RWPE1 (cell line): ENCODE measurements at regions not wholly inside any gene's neighbourhood (a gene's known extent, or its start where the extent isn't known, plus 50 kb on each side); places are given as distances from the start of the nearest gene placed in this dataset.

Experiments used
- CTCF ChIA-PET: fragments of 350-600 bp; sonication (Branson Sonifier 250); formaldehyde crosslinking; extraction: SDS; loops from one replicate; lab custom pipeline; 2021; lab: Yijun Ruan, JAX
- POLR2A ChIA-PET: fragments of 400-600 bp; formaldehyde crosslinking; extraction: SDS; loops from one replicate; lab custom pipeline; 2020; ENCODE audit warnings: antibody characterized with exemption; ENCODE audit not compliant: low non-redundant PET; lab: Yijun Ruan, JAX
- DNase-seq: peaks from one replicate; pipeline ENCODE4 v3.0.0; 2012; ENCODE audit warnings: low spot score
- H3K27ac ChIP-seq: fragments of 450-650 bp; 2 replicates; pipeline ENCODE4 v1.5.1; 2017
- TF ChIP-seq, protein P1 (sequence below): fragments of 450-650 bp; conservative IDR thresholded peaks from 2 replicates; pipeline ENCODE4 v1.5.1; 2017; ENCODE audit warnings: low read depth, mild to moderate bottlenecking

- DNase-seq = no peak
- TF ChIP-seq, protein P1, sequence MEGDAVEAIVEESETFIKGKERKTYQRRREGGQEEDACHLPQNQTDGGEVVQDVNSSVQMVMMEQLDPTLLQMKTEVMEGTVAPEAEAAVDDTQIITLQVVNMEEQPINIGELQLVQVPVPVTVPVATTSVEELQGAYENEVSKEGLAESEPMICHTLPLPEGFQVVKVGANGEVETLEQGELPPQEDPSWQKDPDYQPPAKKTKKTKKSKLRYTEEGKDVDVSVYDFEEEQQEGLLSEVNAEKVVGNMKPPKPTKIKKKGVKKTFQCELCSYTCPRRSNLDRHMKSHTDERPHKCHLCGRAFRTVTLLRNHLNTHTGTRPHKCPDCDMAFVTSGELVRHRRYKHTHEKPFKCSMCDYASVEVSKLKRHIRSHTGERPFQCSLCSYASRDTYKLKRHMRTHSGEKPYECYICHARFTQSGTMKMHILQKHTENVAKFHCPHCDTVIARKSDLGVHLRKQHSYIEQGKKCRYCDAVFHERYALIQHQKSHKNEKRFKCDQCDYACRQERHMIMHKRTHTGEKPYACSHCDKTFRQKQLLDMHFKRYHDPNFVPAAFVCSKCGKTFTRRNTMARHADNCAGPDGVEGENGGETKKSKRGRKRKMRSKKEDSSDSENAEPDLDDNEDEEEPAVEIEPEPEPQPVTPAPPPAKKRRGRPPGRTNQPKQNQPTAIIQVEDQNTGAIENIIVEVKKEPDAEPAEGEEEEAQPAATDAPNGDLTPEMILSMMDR = no peak
- ChIA-PET POLR2A (no interaction called here), CTCF (interaction anchor here (0.5 kb wide), 1 partner anchor 10 kb away, joined by 3 read pairs; no protein-coding TSS in a partner anchor)
- H3K27ac ChIP-seq = no peak overlapping the region
Observed at GRCh38 chr18:79617511-79618500, 61.8 kb upstream of the CTDP1 start.

DNA sequence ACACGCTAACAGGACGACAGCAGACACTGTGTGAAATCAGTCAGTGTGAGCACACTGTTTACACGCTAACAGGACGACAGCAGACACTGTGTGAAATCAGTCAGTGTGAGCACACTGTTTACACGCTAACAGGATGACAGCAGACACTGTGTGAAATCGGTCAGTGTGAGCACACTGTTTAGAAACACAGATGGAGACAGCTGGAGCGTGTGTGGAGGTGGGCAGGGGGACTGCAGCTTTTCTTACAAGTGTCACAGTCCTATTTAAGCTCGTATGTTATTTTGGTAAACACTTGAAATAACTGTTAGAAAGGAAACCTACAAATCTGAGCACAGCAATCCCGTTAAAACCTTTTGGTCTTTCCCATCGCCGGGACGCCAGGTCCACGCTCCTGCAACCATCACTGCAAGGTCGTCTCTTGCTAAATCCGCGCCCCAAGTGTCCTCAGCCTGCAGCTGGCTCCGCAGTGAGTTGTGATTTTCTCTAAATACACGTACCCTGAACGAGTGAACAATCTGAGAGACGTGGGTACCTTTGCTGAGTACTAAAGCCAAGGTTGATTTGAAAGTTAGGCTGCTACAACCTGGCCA lies 58.9 kb upstream of the CTDP1 start:
- TF ChIP-seq, protein P1 = no peak
- ChIA-PET CTCF (no interaction called here), POLR2A (no interaction called here)
- H3K27ac ChIP-seq = no peak overlapping the region
- no peak for DNase-seq

DNA sequence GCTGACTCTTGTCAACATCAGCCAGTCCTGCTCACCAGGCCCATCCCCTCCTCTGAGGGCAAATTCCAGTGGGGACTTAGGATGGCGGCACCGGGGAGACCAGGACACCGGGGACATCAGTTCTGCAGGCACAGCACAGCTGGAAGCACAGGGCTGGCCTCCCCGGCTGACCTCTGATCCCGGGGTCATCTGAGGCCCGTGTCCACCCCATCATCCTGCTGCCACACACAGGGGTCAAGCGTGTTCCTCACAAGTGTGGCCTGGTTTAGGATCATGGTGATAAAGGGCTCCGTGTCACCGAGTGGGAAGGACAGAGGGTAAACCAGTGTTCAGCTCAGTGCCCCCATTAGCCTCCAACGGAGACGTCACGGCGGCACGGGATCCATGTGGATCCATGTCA lies 58.1 kb upstream of the CTDP1 start:
- no peak for DNase-seq
- ChIA-PET POLR2A (no interaction called here), CTCF (no interaction called here)
- TF ChIP-seq, protein P1 = no peak
- H3K27ac ChIP-seq = no peak overlapping the region

DNA sequence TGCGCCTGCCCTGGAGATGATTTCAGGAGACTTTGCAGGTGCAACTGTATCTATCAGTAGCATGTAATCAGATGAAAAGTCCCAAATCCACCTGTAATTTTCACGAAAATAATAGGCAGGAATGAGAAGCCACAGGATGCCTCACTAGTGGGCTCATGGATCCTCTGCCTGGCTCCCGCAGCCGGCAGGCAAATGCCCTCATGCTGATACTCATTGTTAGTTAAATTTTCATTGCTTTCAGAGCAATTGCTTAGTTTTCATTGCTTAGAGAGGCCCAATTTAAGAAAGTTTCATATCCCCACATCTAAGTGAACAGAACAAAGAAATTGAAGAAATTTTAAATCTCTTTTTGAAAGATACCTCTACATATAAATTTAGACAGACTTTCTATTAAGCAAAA lies 57.6 kb upstream of the CTDP1 start:
- TF ChIP-seq, protein P1 = no peak
- ChIA-PET CTCF (no interaction called here), POLR2A (no interaction called here)
- H3K27ac ChIP-seq = no peak overlapping the region
- DNase-seq = no peak

DNA sequence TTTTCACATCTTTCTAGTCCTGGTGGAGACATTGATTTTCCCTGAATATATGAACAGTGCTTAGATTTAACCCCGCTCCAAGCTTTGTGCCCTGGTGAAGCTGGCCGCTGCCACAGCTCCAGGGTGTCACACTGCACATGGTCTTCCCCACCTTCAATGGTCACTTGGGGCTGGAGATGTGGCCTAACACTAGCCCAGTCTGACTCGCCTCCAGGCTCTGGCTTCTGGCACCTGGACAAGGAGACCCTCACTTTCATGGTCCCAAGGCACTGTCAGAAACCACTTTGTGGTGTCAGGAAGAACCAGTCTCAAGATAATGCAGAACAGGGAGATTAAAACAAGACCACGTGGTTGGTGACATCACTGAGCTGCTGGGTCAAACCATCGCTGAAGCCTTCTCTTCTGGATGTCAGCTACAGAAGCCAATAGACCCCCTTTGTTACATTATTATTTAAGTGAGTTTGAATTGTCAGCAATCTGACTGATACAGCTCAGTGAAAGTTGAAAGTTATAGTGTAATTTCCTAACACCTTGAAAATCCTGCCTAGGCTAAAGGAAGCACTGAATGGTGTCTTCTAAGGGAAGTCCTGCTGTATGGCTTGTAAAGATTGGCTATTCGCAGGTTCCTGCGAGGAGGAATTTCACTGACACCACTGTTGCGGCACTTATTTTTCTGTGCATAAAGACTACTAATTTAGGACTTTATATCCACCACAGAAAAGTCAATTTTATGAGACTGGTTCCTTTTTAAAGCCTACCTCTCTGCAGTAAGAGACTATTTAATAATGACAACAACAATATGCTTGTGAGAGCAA lies 55.0 kb upstream of the CTDP1 start:
- POLR2A ChIA-PET = interaction anchor here (0.7 kb wide), 1 partner anchor 12 kb away, joined by 3 read pairs; no protein-coding TSS in a partner anchor
- no peak for DNase-seq
- CTCF ChIA-PET = no interaction called here
- TF ChIP-seq, protein P1 = no peak
- no peak overlapping the region for H3K27ac ChIP-seq
